Vagina (tissue), 2 donors: ENCODE measurements at regions not wholly inside any gene's neighbourhood (a gene's known extent, or its start where the extent isn't known, plus 50 kb on each side); places are given as distances from the start of the nearest gene placed in this dataset.

ENCODE experiments used
- DNase-seq, 2 donors: peaks; one replicate each; pipeline ENCODE4 v3.0.0-alpha.2; 2017; ENCODE audit errors: extremely low spot score in 2 of 2
- H3K27ac ChIP-seq: fragments of 200-600 bp; sonication (generic); one replicate; pipeline ENCODE4 v1.5.1; 2019
- H3K27me3 ChIP-seq: fragments of 200-600 bp; sonication (generic); one replicate; pipeline ENCODE4 v1.5.1; 2019
- H3K36me3 ChIP-seq, 2 donors: fragments of 200-600 bp; sonication (generic); one replicate each; pipeline ENCODE4 v1.5.1; 2017 to 2019
- H3K4me1 ChIP-seq: fragments of 200-600 bp; sonication (generic); one replicate; pipeline ENCODE4 v1.5.1; 2019
- H3K4me3 ChIP-seq, 2 donors: fragments of 200-600 bp; sonication (generic); 1 replicate in 1 of 2; 2 replicates in 1 of 2; pipeline ENCODE4 v1.5.1; 2016 to 2019
- H3K9me3 ChIP-seq: fragments of 200-600 bp; sonication (generic); one replicate; pipeline ENCODE4 v1.5.1; 2019
- CTCF ChIP-seq, 3 experiments: fragments of 450-650 bp in 2 of 3; fragments of 200-600 bp in 1 of 3; sonication (generic) in 1 of 3; IDR thresholded peaks; one replicate each; pipeline ENCODE4 v1.5.1; 2017 to 2019; ENCODE audit warnings: antibody characterized with exemption in 3 of 3, mild to moderate bottlenecking in 2 of 3, moderate library complexity in 2 of 3
- POLR2A ChIP-seq, 2 donors: fragments of 450-650 bp; IDR thresholded peaks; one replicate each; pipeline ENCODE4 v1.6.1; 2017; ENCODE audit warnings: antibody characterized with exemption in 2 of 2, mild to moderate bottlenecking in 2 of 2, moderate library complexity in 2 of 2
- POLR2AphosphoS5 ChIP-seq, 2 donors: sonication (generic); formaldehyde crosslinking; IDR thresholded peaks; one replicate each; pipeline ENCODE4 v1.9.0; 2017; ENCODE audit warnings: antibody characterized with exemption in 2 of 2, mild to moderate bottlenecking in 2 of 2, low read depth in 1 of 2; ENCODE audit not compliant: insufficient read depth in 1 of 2
- intact Hi-C: fragments of 100-400 bp; cut with DNase I; formaldehyde crosslinking; loops from one replicate; pipeline ENCODE4 v1.15.1; 2023

- Histone ChIP-seq H3K9me3 (no peaks in the 10 kb centered on the region), H3K36me3 (no peaks in the 10 kb centered on the region), H3K27ac (no peak overlapping the region), H3K4me1 (no peaks in the 10 kb centered on the region), H3K4me3 (no peak overlapping the region), H3K27me3 (no peaks in the 10 kb centered on the region)
- TF ChIP-seq POLR2A (IDR thresholded peaks at IDR 0.05) = no peak
- TF ChIP-seq CTCF (IDR thresholded peaks at IDR 0.05) = no peak
- TF ChIP-seq POLR2AphosphoS5 (IDR thresholded peaks at IDR 0.05; ENCODE audit: insufficient read depth in 1 of 2, low read depth in 1 of 2) = no peak
- DNase-seq = no peak
- intact Hi-C loops = loop anchor here (10.0 kb wide), 1 partner anchor 576 kb away; no protein-coding TSS in a partner anchor
Measured at GRCh38 chr7:93830141-93830925, 60.2 kb downstream of the TFPI2 start.

- no peak for DNase-seq
- H3K4me1 ChIP-seq = no peaks in the 10 kb centered on the region
- no peaks in the 10 kb centered on the region for H3K27me3 ChIP-seq
- H3K27ac ChIP-seq = no peak overlapping the region
- H3K36me3 ChIP-seq = no peaks in the 10 kb centered on the region
- TF ChIP-seq POLR2A (IDR thresholded peaks at IDR 0.05) (no peak), CTCF (IDR thresholded peaks at IDR 0.05) (no peak), POLR2AphosphoS5 (IDR thresholded peaks at IDR 0.05; ENCODE audit: insufficient read depth in 1 of 2, low read depth in 1 of 2) (no peak)
- intact Hi-C loops = no loop called here
- no peaks in the 10 kb centered on the region for H3K9me3 ChIP-seq
- H3K4me3 ChIP-seq = no peak overlapping the region
Measured at GRCh38 chr7:93828260-93828659, 62.3 kb downstream of the TFPI2 start.

- H3K9me3 ChIP-seq = no peaks in the 10 kb centered on the region
- intact Hi-C loops = no loop called here
- H3K27ac ChIP-seq = no peak overlapping the region
- TF ChIP-seq CTCF (IDR thresholded peaks at IDR 0.05) (no peak), POLR2AphosphoS5 (IDR thresholded peaks at IDR 0.05; ENCODE audit: insufficient read depth in 1 of 2, low read depth in 1 of 2) (no peak), POLR2A (IDR thresholded peaks at IDR 0.05) (no peak)
- no peaks in the 10 kb centered on the region for H3K4me1 ChIP-seq
- DNase-seq = no peak
- H3K27me3 ChIP-seq = no peaks in the 10 kb centered on the region
- no peaks in the 10 kb centered on the region for H3K36me3 ChIP-seq
- H3K4me3 ChIP-seq = no peak overlapping the region
Measured at GRCh38 chr7:93823621-93824020, 66.9 kb downstream of the TFPI2 start.

- intact Hi-C loops = no loop called here
- Histone ChIP-seq H3K4me1 (no peaks in the 10 kb centered on the region), H3K4me3 (no peak overlapping the region), H3K36me3 (no peaks in the 10 kb centered on the region), H3K27ac (no peak overlapping the region), H3K9me3 (no peaks in the 10 kb centered on the region), H3K27me3 (no peaks in the 10 kb centered on the region)
- no peak for DNase-seq
- no peak for TF ChIP-seq POLR2AphosphoS5 (IDR thresholded peaks at IDR 0.05; ENCODE audit: insufficient read depth in 1 of 2, low read depth in 1 of 2)
- TF ChIP-seq POLR2A (IDR thresholded peaks at IDR 0.05) = no peak
- no peak for TF ChIP-seq CTCF (IDR thresholded peaks at IDR 0.05)
Measured at GRCh38 chr7:93821463-93821862, 69.1 kb downstream of the TFPI2 start.

- intact Hi-C loops = no loop called here
- TF ChIP-seq CTCF (IDR thresholded peaks at IDR 0.05) (no peak), POLR2A (IDR thresholded peaks at IDR 0.05) (no peak), POLR2AphosphoS5 (IDR thresholded peaks at IDR 0.05; ENCODE audit: insufficient read depth in 1 of 2, low read depth in 1 of 2) (no peak)
Measured at GRCh38 chr7:93819699-93820098, 70.9 kb downstream of the TFPI2 start.

More at GRCh38 chr7:93819699-93820098, 70.9 kb downstream of the TFPI2 start:
- no peak for DNase-seq
- Histone ChIP-seq H3K36me3 (no peaks in the 10 kb centered on the region), H3K9me3 (no peaks in the 10 kb centered on the region), H3K27me3 (no peaks in the 10 kb centered on the region), H3K4me3 (no peak overlapping the region), H3K27ac (no peak overlapping the region), H3K4me1 (no peaks in the 10 kb centered on the region)
